H1 (cell line): ENCODE measurements at regions not wholly inside any gene's neighbourhood (a gene's known extent, or its start where the extent isn't known, plus 50 kb on each side); places are given as distances from the start of the nearest gene placed in this dataset.

ENCODE experiments used
- CTCF ChIA-PET: fragments of 300-600 bp; sonication (Branson Sonifier 250); formaldehyde crosslinking; loops from one replicate; lab custom pipeline; 2021; ENCODE audit not compliant: partially characterized antibody; lab: Charles Lee
- POLR2A ChIA-PET: fragments of 300-600 bp; sonication (Branson Sonifier 250); formaldehyde crosslinking; loops from one replicate; lab custom pipeline; 2021; ENCODE audit warnings: inconsistent platforms; ENCODE audit not compliant: partially characterized antibody; lab: Charles Lee
- DNase-seq, 2 experiments: peaks; one replicate each; pipeline versions ENCODE4 v3.0.0 to v3.0.0-alpha.2; 2010 to 2022; ENCODE audit warnings: low spot score in 2 of 2, low read depth in 1 of 2, mixed read lengths in 1 of 2
- FAIRE-seq: peaks from 2 replicates; lab custom pipeline; 2011; peaks lifted over from hg19 to GRCh38; lab: Jason Lieb, UNC
- H2AFZ ChIP-seq: 2 replicates; pipeline ENCODE4 v1.8.1; 2012; ENCODE audit warnings: low read length, inconsistent platforms
- H2AK5ac ChIP-seq: 2 replicates; pipeline ENCODE4 v1.6.1; 2013; ENCODE audit warnings: low read depth, low read length
- H2BK120ac ChIP-seq: replicated peaks from 2 replicates; pipeline ENCODE3; 2013; ENCODE audit warnings: low read depth, low read length, inconsistent platforms
- H2BK12ac ChIP-seq: 2 replicates; pipeline ENCODE4 v1.6.1; 2013; ENCODE audit warnings: low read depth, low read length
- H2BK15ac ChIP-seq: 2 replicates; pipeline ENCODE4 v1.6.1; 2013; ENCODE audit warnings: low read length
- H2BK20ac ChIP-seq: 2 replicates; pipeline ENCODE4 v1.6.1; 2013; ENCODE audit warnings: low read length
- H2BK5ac ChIP-seq: 2 replicates; pipeline ENCODE4 v1.6.1; 2013; ENCODE audit warnings: low read depth, low read length
- H3K14ac ChIP-seq: 2 replicates; pipeline ENCODE4 v1.6.1; 2013; ENCODE audit warnings: inconsistent platforms; ENCODE audit not compliant: insufficient read length
- H3K18ac ChIP-seq: 2 replicates; pipeline ENCODE4 v1.6.1; 2013; ENCODE audit warnings: low read length; ENCODE audit errors: extremely low read depth
- H3K23ac ChIP-seq: 2 replicates; pipeline ENCODE4 v1.6.1; 2013; ENCODE audit warnings: inconsistent platforms; ENCODE audit not compliant: insufficient read length
- H3K23me2 ChIP-seq: 2 replicates; pipeline ENCODE4 v1.6.1; 2013; ENCODE audit warnings: low read depth, low read length
- H3K27ac ChIP-seq: 2 replicates; pipeline ENCODE4 v1.6.1; 2011; ENCODE audit warnings: low read depth, low read length, inconsistent platforms
- H3K27me3 ChIP-seq, 4 experiments: replicated peaks in 1 of 4; 1 replicate in 1 of 4; 2 replicates in 3 of 4; pipeline versions ENCODE4 v1.6.1 to v1.8.1; 2011 to 2013; ENCODE audit warnings: low read length in 3 of 4, mild to moderate bottlenecking in 3 of 4, inconsistent platforms in 2 of 4, mixed read lengths in 2 of 4, moderate library complexity in 1 of 4; ENCODE audit not compliant: control insufficient read depth in 3 of 4, insufficient read depth in 3 of 4; ENCODE audit errors: extremely low read depth in 1 of 4
- H3K36me3 ChIP-seq, 4 experiments: 2 replicates each; pipeline versions ENCODE4 v1.6.1 to v1.8.1; 2011 to 2013; ENCODE audit warnings: mild to moderate bottlenecking in 4 of 4, low read length in 3 of 4, moderate library complexity in 2 of 4, control low read depth in 1 of 4, inconsistent platforms in 1 of 4; ENCODE audit not compliant: insufficient read depth in 4 of 4, control insufficient read depth in 2 of 4
- H3K4ac ChIP-seq: replicated peaks from 2 replicates; pipeline ENCODE3; 2013; ENCODE audit warnings: low read length, low read depth, mixed read lengths, inconsistent platforms; ENCODE audit not compliant: insufficient read length
- H3K4me1 ChIP-seq, 4 experiments: replicated peaks in 1 of 4; 1 replicate in 1 of 4; 2 replicates in 3 of 4; pipeline versions ENCODE4 v1.6.1 to v1.8.1; 2011 to 2013; ENCODE audit warnings: low read length in 3 of 4, inconsistent platforms in 2 of 4, mixed read lengths in 1 of 4; ENCODE audit not compliant: insufficient read depth in 4 of 4, control insufficient read depth in 3 of 4
- H3K4me2 ChIP-seq, 2 experiments: 2 replicates each; pipeline versions ENCODE4 v1.6.1 to v1.8.1; 2011 to 2013; ENCODE audit warnings: low read depth in 2 of 2, low read length in 2 of 2, control low read depth in 1 of 2, inconsistent platforms in 1 of 2, mild to moderate bottlenecking in 1 of 2; ENCODE audit not compliant: insufficient read depth in 1 of 2
- H3K4me3 ChIP-seq, 4 experiments: fragments of 200-600, 300-600 bp in 1 of 4; sonication (generic), shearing (Covaris generic), sonication (Bioruptor Twin) in 1 of 4; 2 replicates each; pipeline versions ENCODE4 v1.5.1 to v1.8.1; 2011 to 2016; ENCODE audit warnings: low read length in 4 of 4, low read depth in 3 of 4, control low read depth in 2 of 4, inconsistent platforms in 2 of 4, mild to moderate bottlenecking in 2 of 4, mixed read lengths in 1 of 4, moderate library complexity in 1 of 4; ENCODE audit not compliant: insufficient read depth in 2 of 4; ENCODE audit errors: extremely low read depth in 1 of 4
- H3K56ac ChIP-seq: replicated peaks from 2 replicates; pipeline ENCODE3; 2013; ENCODE audit warnings: low read depth, mild to moderate bottlenecking, mixed read lengths, low read length, inconsistent platforms; ENCODE audit not compliant: insufficient read length
- H3K79me1 ChIP-seq: 2 replicates; pipeline ENCODE4 v1.6.1; 2013; ENCODE audit warnings: low read depth, low read length, control low read depth
- H3K79me2 ChIP-seq, 2 experiments: 2 replicates each; pipeline versions ENCODE4 v1.6.1 to v1.8.1; 2012 to 2013; ENCODE audit warnings: low read length in 2 of 2, mild to moderate bottlenecking in 2 of 2, inconsistent platforms in 1 of 2; ENCODE audit not compliant: insufficient read depth in 2 of 2, control insufficient read depth in 1 of 2
- H3K9ac ChIP-seq, 4 experiments: replicated peaks in 1 of 4; 1 replicate in 1 of 4; 2 replicates in 3 of 4; pipeline versions ENCODE4 v1.6.1 to v1.8.1; 2011 to 2013; ENCODE audit warnings: low read depth in 3 of 4, low read length in 3 of 4, control low read depth in 2 of 4, mild to moderate bottlenecking in 2 of 4, moderate library complexity in 2 of 4, inconsistent platforms in 1 of 4; ENCODE audit errors: extremely low read depth in 1 of 4
- H3K9me3 ChIP-seq, 2 experiments: 2 replicates each; pipeline versions ENCODE4 v1.6.1 to v1.8.1; 2012 to 2013; ENCODE audit warnings: mild to moderate bottlenecking in 2 of 2, moderate library complexity in 2 of 2, control low read depth in 1 of 2, inconsistent platforms in 1 of 2, low read depth in 1 of 2, low read length in 1 of 2, mixed read lengths in 1 of 2; ENCODE audit not compliant: insufficient read depth in 2 of 2
- H4K20me1 ChIP-seq, 2 experiments: replicated peaks in 1 of 2; 2 replicates each; pipeline versions ENCODE3 to v1.8.1; 2011 to 2013; ENCODE audit warnings: inconsistent platforms in 2 of 2, low read length in 2 of 2, mild to moderate bottlenecking in 1 of 2; ENCODE audit not compliant: insufficient read depth in 2 of 2, control insufficient read depth in 1 of 2
- H4K5ac ChIP-seq: 2 replicates; pipeline ENCODE4 v1.6.1; 2013; ENCODE audit warnings: low read length, low read depth, mixed read lengths, inconsistent platforms; ENCODE audit not compliant: insufficient read length
- H4K8ac ChIP-seq: 2 replicates; pipeline ENCODE4 v1.8.0; 2013; ENCODE audit warnings: mild to moderate bottlenecking, moderate library complexity, low read length, inconsistent platforms; ENCODE audit not compliant: insufficient read depth; ENCODE audit errors: extremely low read depth
- H4K91ac ChIP-seq: replicated peaks from 2 replicates; pipeline ENCODE3; 2013; ENCODE audit warnings: low read length, mixed read lengths, inconsistent platforms; ENCODE audit not compliant: insufficient read length
- CHD2 ChIP-seq: IDR thresholded peaks from 2 replicates; pipeline ENCODE4 v1.6.1; 2012; ENCODE audit warnings: low read length, improper control_type of control experiment
- EP300 ChIP-seq, 2 experiments: IDR thresholded peaks; 1 replicate in 1 of 2; 2 replicates in 1 of 2; pipeline ENCODE4 v1.6.1; 2011 to 2012; ENCODE audit warnings: low read depth in 2 of 2, low read length in 2 of 2, mild to moderate bottlenecking in 2 of 2, borderline replicate concordance in 1 of 2, inconsistent platforms in 1 of 2, moderate library complexity in 1 of 2
- KDM1A ChIP-seq: fragments of 200-600, 300-600 bp; sonication (generic); IDR thresholded peaks from 2 replicates; pipeline ENCODE4 v1.7.1; 2016; ENCODE audit warnings: mild to moderate bottlenecking, low read length, borderline replicate concordance
- NANOG ChIP-seq: IDR thresholded peaks from 2 replicates; pipeline ENCODE4 v1.6.1; 2011; ENCODE audit warnings: low read length, low read depth, mild to moderate bottlenecking, inconsistent platforms; ENCODE audit not compliant: insufficient read depth, poor library complexity, severe bottlenecking
- POU5F1 ChIP-seq: IDR thresholded peaks from 2 replicates; pipeline ENCODE4 v1.6.1; 2011; ENCODE audit warnings: low read depth, mild to moderate bottlenecking, low read length, moderate library complexity
- SIN3A ChIP-seq, 2 experiments: IDR thresholded peaks in 1 of 2; conservative IDR thresholded peaks in 1 of 2; 2 replicates each; pipeline ENCODE4 v1.6.1; 2011 to 2012; ENCODE audit warnings: low read length in 2 of 2, improper control_type of control experiment in 1 of 2, low read depth in 1 of 2, mild to moderate bottlenecking in 1 of 2
- SRF ChIP-seq: IDR thresholded peaks from 2 replicates; pipeline ENCODE4 v1.6.1; 2011; ENCODE audit warnings: mild to moderate bottlenecking, low read depth, low read length, moderate library complexity
- TBP ChIP-seq: IDR thresholded peaks from 2 replicates; pipeline ENCODE4 v1.6.1; 2011; ENCODE audit warnings: low read depth, low read length, improper control_type of control experiment
- USF2 ChIP-seq: IDR thresholded peaks from 2 replicates; pipeline ENCODE4 v1.6.1; 2011; ENCODE audit warnings: low read length, improper control_type of control experiment
- WGBS, 2 experiments: shearing (Covaris generic) in 1 of 2; methylation state at CpG; one replicate each; pipeline versions ENCODE4 v1.1.6 to v1.1.7; 2013 to 2015; ENCODE audit warnings: low lambda C conversion rate in 2 of 2, mixed read lengths in 2 of 2, inconsistent platforms in 1 of 2, low coverage in 1 of 2, missing lambda C conversion rate in 1 of 2; ENCODE audit not compliant: insufficient replicate concordance in 2 of 2, insufficient coverage in 1 of 2, insufficient read length in 1 of 2; ENCODE audit errors: extremely low coverage in 1 of 2, missing lambda C conversion rate in 1 of 2; 5-methylcytosine and 5-hydroxymethylcytosine counted together
- TF ChIP-seq, protein P1 (sequence below): IDR thresholded peaks from 2 replicates; pipeline ENCODE4 v1.6.1; 2011; ENCODE audit warnings: low read depth, mild to moderate bottlenecking, low read length; ENCODE audit not compliant: insufficient read depth

GRCh38 chr18:10351858-10352257, 102.6 kb upstream of the APCDD1 start:
- Histone ChIP-seq H2BK5ac (no peak overlapping the region), H3K9me3 (no peaks in the 10 kb centered on the region), H3K18ac (no peak overlapping the region), H4K5ac (no peak overlapping the region), H3K27ac (no peak overlapping the region), H2BK20ac (no peak overlapping the region), H3K4me2 (no peak overlapping the region), H2AK5ac (no peak overlapping the region), H4K20me1 (no peaks in the 10 kb centered on the region), H2BK15ac (no peak overlapping the region), H3K4me1 (no peaks in the 10 kb centered on the region), H3K23ac (no peak overlapping the region), H3K79me2 (no peaks in the 10 kb centered on the region), H3K23me2 (no peaks in the 10 kb centered on the region), H2BK120ac (no peak overlapping the region), H3K9ac (no peak overlapping the region), H4K8ac (no peak overlapping the region), H4K91ac (no peak overlapping the region), H3K4me3 (no peak overlapping the region), H3K14ac (no peak overlapping the region), H3K27me3 (no peaks in the 10 kb centered on the region), H3K36me3 (no peaks in the 10 kb centered on the region), H2AFZ (no peak overlapping the region), H3K79me1 (no peaks in the 10 kb centered on the region), H2BK12ac (no peak overlapping the region), H3K4ac (no peak overlapping the region), H3K56ac (no peak overlapping the region)
- TF ChIP-seq NANOG (no peak), SRF (no peak), TBP (no peak), SIN3A (conservative IDR thresholded peaks at IDR 0.05 in 1 of 2, IDR thresholded peaks at IDR 0.05 in 1 of 2; ENCODE audit: low read depth in 1 of 2, low read length in 2 of 2) (no peak), CHD2 (no peak), EP300 (IDR thresholded peaks at IDR 0.05; ENCODE audit: borderline replicate concordance in 1 of 2, low read depth in 2 of 2, low read length in 2 of 2) (no peak), KDM1A (no peak), USF2 (no peak), POU5F1 (no peak)
- TF ChIP-seq, protein P1, sequence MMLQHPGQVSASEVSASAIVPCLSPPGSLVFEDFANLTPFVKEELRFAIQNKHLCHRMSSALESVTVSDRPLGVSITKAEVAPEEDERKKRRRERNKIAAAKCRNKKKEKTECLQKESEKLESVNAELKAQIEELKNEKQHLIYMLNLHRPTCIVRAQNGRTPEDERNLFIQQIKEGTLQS = no peak
- DNase-seq = no peak
- FAIRE-seq = no peak
- CTCF ChIA-PET = interaction anchor here (0.5 kb wide), 1 partner anchor 58 kb away, joined by 3 read pairs; no protein-coding TSS in a partner anchor
- 95% methylated on average over 4 of the region's 4 CpGs; no CpG with 5 or more reads in 1 of the 2 experiments for WGBS, 2 experiments
- POLR2A ChIA-PET = no interaction called here
